Thymus (tissue), 11 donors: ENCODE measurements at regions not wholly inside any gene's neighbourhood (a gene's known extent, or its start where the extent isn't known, plus 50 kb on each side); places are given as distances from the start of the nearest gene placed in this dataset.
"Not testable (repeated sequence)": the region's sequence is repeated elsewhere in the genome, so short reads cannot be mapped to it uniquely, and the experiment has no call there.

Experiments used
- DNase-seq, 9 donors: peaks; one replicate each; pipeline ENCODE4 v3.0.0-alpha.2; 2013; ENCODE audit warnings: low spot score in 9 of 9, low read depth in 6 of 9, missing footprints in 1 of 9
- H3K27ac ChIP-seq, 2 donors: one replicate each; pipeline ENCODE4 v1.5.1; 2013; ENCODE audit warnings: control low read depth in 1 of 2, low read depth in 1 of 2, low read length in 1 of 2, mild to moderate bottlenecking in 1 of 2, moderate library complexity in 1 of 2
- H3K27me3 ChIP-seq, 2 donors: one replicate each; pipeline ENCODE4 v1.5.1; 2013; ENCODE audit warnings: low read length in 1 of 2; ENCODE audit not compliant: control insufficient read depth in 2 of 2, insufficient read depth in 1 of 2
- H3K36me3 ChIP-seq, 2 donors: one replicate each; pipeline ENCODE4 v1.5.1; 2013; ENCODE audit warnings: low read length in 1 of 2, mild to moderate bottlenecking in 1 of 2, moderate library complexity in 1 of 2; ENCODE audit not compliant: control insufficient read depth in 2 of 2, insufficient read depth in 2 of 2
- H3K4me1 ChIP-seq, 2 donors: one replicate each; pipeline ENCODE4 v1.5.1; 2013; ENCODE audit warnings: low read length in 2 of 2; ENCODE audit not compliant: control insufficient read depth in 2 of 2, insufficient read depth in 2 of 2
- H3K4me3 ChIP-seq, 2 donors: one replicate each; pipeline ENCODE4 v1.5.1; 2013; ENCODE audit warnings: low read length in 2 of 2, control low read depth in 1 of 2, mild to moderate bottlenecking in 1 of 2
- H3K9me3 ChIP-seq, 2 donors: one replicate each; pipeline ENCODE4 v1.5.1; 2013; ENCODE audit warnings: low read length in 1 of 2, mild to moderate bottlenecking in 1 of 2; ENCODE audit not compliant: control insufficient read depth in 2 of 2, insufficient read depth in 1 of 2
- WGBS: extraction: QIAGEN DNeasy Blood & Tissue Kit; methylation state at CpG from one replicate; pipeline ENCODE4 v1.1.7; 2013; 5-methylcytosine and 5-hydroxymethylcytosine counted together
- donor health status: healthy.

GRCh38 chr9:27835286-27835685 is 262.0 kb upstream of the C9orf72 start:
- H3K9me3 ChIP-seq, result no peaks in the 10 kb centered on the region
- no peaks in the 10 kb centered on the region for H3K36me3 ChIP-seq
- no peak overlapping the region for H3K27ac ChIP-seq
- DNase-seq, result no peak
- H3K27me3 ChIP-seq, result no peaks in the 10 kb centered on the region
- no peak overlapping the region for H3K4me3 ChIP-seq
- 95% methylated on average over 3 of the region's 3 CpGs for WGBS
- no peaks in the 10 kb centered on the region for H3K4me1 ChIP-seq

- Histone ChIP-seq H3K4me3 (no peak overlapping the region), H3K36me3 (no peaks in the 10 kb centered on the region), H3K27me3 (no peaks in the 10 kb centered on the region), H3K9me3 (no peaks in the 10 kb centered on the region), H3K27ac (no peak overlapping the region), H3K4me1 (no peaks in the 10 kb centered on the region)
- 96% methylated on average over 6 of the region's 6 CpGs for WGBS
- DNase-seq, result no peak
Measured at GRCh38 chr9:27835746-27836145, 262.5 kb upstream of the C9orf72 start.

GRCh38 chr9:27836661-27837401 is 263.6 kb upstream of the C9orf72 start:
- no peak overlapping the region for H3K27ac ChIP-seq
- DNase-seq, result no peak
- H3K4me1 ChIP-seq, result no peaks in the 10 kb centered on the region
- no peak overlapping the region for H3K4me3 ChIP-seq
- no peaks in the 10 kb centered on the region for H3K9me3 ChIP-seq
- H3K27me3 ChIP-seq, result no peaks in the 10 kb centered on the region
- 94% methylated on average over 7 of the region's 7 CpGs for WGBS
- H3K36me3 ChIP-seq, result no peaks in the 10 kb centered on the region

GRCh38 chr9:27838876-27839275 is 265.6 kb upstream of the C9orf72 start:
- no peak overlapping the region for H3K4me3 ChIP-seq
- H3K27me3 ChIP-seq, result no peaks in the 10 kb centered on the region
- no peaks in the 10 kb centered on the region for H3K36me3 ChIP-seq
- H3K4me1 ChIP-seq, result no peaks in the 10 kb centered on the region
- no peak for DNase-seq
- 93% methylated on average over 3 of the region's 3 CpGs for WGBS
- H3K27ac ChIP-seq, result no peak overlapping the region
- H3K9me3 ChIP-seq, result no peaks in the 10 kb centered on the region

GRCh38 chr9:27839767-27840166 is 266.5 kb upstream of the C9orf72 start:
- not testable (repeated sequence) for H3K9me3 ChIP-seq, DNase-seq, H3K4me3 ChIP-seq, H3K27me3 ChIP-seq, H3K4me1 ChIP-seq, H3K36me3 ChIP-seq, H3K27ac ChIP-seq
- 79% methylated on average over 1 of the region's 1 CpG for WGBS

- WGBS, result 69% methylated on average over 1 of the region's 1 CpG
- no peaks in the 10 kb centered on the region for H3K36me3 ChIP-seq
- no peak for DNase-seq
- no peaks in the 10 kb centered on the region for H3K4me1 ChIP-seq
- no peak overlapping the region for H3K27ac ChIP-seq
- H3K4me3 ChIP-seq, result no peak overlapping the region
- no peaks in the 10 kb centered on the region for H3K9me3 ChIP-seq
- no peaks in the 10 kb centered on the region for H3K27me3 ChIP-seq
Measured at GRCh38 chr9:27844797-27845196, 271.5 kb upstream of the C9orf72 start.

GRCh38 chr9:27847380-27847779 is 274.1 kb upstream of the C9orf72 start:
- H3K4me3 ChIP-seq, result no peak overlapping the region
- H3K36me3 ChIP-seq, result no peaks in the 10 kb centered on the region
- H3K4me1 ChIP-seq, result no peaks in the 10 kb centered on the region
- H3K9me3 ChIP-seq, result no peaks in the 10 kb centered on the region
- no peak for DNase-seq
- H3K27me3 ChIP-seq, result no peaks in the 10 kb centered on the region
- H3K27ac ChIP-seq, result no peak overlapping the region

GRCh38 chr9:27847818-27848217 is 274.5 kb upstream of the C9orf72 start:
- Histone ChIP-seq H3K27me3 (no peaks in the 10 kb centered on the region), H3K27ac (no peak overlapping the region), H3K4me3 (no peak overlapping the region), H3K9me3 (no peaks in the 10 kb centered on the region), H3K36me3 (no peaks in the 10 kb centered on the region), H3K4me1 (no peaks in the 10 kb centered on the region)
- no peak for DNase-seq
- WGBS, result 98% methylated on average over 1 of the region's 1 CpG

- no peaks in the 10 kb centered on the region for H3K36me3 ChIP-seq
- H3K4me1 ChIP-seq, result no peaks in the 10 kb centered on the region
- no peaks in the 10 kb centered on the region for H3K9me3 ChIP-seq
- H3K27ac ChIP-seq, result no peak overlapping the region
- 96% methylated on average over 2 of the region's 2 CpGs for WGBS
- no peak for DNase-seq
- H3K27me3 ChIP-seq, result no peaks in the 10 kb centered on the region
- no peak overlapping the region for H3K4me3 ChIP-seq
Measured at GRCh38 chr9:27848315-27848714, 275.0 kb upstream of the C9orf72 start.
